TTC549 (cell line): ENCODE measurements at regions not wholly inside any gene's neighbourhood (a gene's known extent, or its start where the extent isn't known, plus 50 kb on each side); places are given as distances from the start of the nearest gene placed in this dataset.

Experiments used
- FAIRE-seq: peaks from 2 replicates; lab custom pipeline; 2012; peaks lifted over from hg19 to GRCh38; lab: Jason Lieb, UNC

DNA sequence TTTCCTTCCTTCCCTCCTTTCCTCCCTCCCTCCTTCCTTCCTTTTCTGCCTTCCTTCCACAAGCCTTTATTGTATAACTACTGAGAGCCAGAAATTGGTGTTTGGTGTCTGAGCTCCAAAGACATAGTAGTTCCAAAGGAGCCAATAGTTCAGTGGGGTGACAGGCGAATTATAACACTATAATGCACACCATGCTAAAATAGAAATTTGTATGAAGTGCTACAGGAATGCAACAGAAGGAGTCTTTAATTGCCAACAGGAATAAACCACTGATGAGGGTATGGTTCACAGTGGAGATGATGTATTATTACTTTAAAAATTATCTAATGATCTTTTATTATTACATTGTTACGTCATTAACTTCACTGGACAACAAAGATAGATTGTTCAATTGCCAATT, 158.8 kb upstream of the SP8 start:
- no peak for FAIRE-seq

DNA sequence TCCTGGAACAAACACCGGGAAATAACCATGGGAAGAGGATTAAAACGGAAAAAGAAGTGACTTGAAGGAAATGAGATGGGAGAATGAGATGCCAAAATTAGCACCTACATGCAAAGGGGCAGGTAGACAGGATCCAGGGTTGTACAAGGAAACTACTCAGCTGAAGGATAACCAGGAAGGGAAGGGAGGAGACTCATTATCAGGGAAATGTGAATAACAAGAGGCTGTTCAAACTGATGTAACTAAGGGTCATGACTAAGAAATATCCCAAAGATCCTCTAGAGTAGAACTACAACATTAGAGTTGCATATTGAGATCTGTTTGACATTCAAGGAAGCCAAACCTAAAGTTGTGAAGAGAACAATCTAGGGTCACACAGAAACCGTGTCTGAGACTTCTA, 166.2 kb upstream of the SP8 start:
- no peak for FAIRE-seq

GRCh38 chr7:20954711-20955619, 168.3 kb upstream of the SP8 start:
- FAIRE-seq = no peak

DNA sequence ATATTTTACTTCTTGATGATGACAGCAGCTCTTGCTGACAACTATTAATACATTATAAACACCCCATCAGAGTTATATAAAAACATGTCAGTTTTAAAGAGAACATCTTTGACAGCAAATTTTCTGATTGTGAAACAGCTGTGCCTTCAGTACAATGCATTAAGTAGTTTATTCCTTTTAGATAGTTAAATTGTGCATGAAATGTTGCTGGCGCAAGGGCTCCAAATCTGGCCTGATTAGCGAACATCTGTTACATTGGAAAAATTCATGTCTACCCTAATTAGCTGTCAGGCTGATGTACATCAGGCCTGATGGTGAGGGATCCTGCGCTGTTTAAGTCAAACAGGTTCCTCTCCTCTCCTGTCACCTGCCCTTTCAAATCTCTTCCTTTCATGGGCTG, 171.9 kb upstream of the SP8 start:
- no peak for FAIRE-seq

DNA sequence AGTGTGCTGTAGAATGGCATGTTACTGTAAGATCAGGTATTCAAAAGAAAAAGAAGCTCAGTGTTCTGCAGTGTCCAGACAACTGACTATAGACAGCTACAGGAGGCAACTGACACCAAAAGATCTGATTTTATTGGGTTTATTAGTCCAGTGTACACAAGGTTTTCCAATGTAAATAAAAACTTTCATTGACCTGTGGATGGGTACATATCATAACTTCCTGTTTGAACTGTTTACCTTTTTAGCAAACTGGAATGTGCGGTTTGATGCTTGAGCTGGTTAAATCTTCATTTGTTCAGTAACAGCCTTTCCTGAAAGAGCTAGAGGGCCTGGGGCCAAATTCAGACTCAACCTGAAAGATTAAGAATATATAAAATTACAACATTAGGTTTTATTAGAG, 172.6 kb upstream of the SP8 start:
- FAIRE-seq = no peak

- FAIRE-seq = no peak
Observed at GRCh38 chr7:20963556-20964280, 177.0 kb upstream of the SP8 start.

GRCh38 chr7:20964281-20964918, 177.7 kb upstream of the SP8 start:
- FAIRE-seq = no peak

DNA sequence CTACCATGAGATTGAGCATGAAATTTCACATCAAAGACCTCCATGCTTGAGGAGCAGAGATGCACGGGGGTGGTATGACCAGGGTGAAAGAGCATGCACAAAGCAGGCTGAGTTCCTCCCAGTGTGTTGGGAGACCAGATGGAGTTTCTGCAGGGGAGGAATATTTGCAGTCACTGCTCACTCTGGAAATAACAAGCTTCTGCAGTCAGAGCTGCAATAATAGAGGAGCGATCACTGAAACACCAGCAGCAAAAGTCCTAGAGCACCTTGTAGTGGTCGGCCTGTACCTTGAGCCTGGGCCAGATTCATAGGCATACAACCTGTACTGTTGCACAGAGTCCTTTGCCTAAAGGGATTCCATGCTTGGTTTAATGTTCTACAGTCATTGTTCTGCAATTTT, 184.5 kb upstream of the SP8 start:
- no peak for FAIRE-seq

DNA sequence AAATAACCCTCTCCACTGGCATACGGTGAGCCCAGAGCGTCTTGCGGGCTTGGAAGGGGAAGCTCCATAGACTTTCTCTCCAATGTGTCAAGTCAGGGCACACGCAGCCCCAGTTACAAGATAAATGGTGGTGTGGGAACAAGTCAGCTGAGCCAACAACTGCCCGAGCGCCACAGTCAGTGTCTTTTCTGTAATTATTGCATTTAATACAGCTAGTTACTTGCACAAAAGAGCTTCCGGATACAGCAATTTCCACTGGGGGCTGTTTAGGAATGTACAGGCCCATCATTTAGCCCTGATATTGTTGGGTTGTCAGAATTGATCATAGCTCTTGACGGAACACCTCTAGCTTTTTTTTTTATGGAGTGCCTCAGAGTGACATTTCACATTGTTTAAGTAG, 193.5 kb upstream of the SP8 start:
- no peak for FAIRE-seq

DNA sequence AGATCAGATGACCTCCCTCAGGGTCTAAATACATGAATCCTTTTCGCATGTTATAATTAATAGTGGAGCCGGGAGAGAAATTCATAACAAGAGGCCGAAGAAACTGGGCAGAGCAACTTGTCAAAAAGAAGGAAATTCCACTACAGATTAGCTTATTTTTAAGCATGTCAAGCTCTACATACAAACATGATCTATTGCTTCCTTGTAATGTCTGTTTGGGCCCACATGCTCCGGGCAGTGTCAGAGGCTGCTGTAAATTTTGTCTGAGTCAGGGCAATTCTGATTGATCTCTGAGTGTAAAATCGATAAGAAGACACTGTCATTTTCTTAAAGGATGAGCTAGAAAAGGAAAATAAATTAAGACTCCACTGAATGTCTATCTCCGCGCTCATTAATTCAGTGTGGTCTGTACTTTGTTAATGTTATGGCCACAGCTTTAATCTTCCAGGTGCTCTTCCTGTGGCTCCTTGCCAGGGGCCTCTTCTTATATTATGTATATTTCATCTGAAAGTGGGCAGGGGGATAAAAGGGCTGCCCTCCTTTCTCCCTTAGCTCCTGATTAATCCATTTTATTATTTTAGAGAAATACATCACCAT, 194.1 kb upstream of the SP8 start:
- FAIRE-seq = no peak

DNA sequence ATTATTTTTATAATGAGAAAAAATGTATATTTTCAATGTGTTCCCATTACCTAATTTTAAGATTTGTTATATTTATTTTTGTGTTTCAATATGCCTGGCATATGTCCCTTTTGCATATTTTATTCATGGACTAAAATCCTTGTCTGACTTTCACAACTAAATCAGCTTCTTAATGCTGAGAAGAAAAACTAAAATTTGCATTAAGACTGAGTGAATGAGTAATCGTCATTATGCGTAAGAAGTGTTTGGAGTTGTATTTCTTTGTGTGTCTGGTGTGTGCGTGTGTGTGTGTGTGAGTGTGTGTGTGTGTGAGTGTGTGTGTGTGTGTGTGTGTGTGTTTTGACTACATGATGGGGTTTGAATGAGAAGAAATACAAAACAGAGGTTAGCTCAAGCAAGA, 201.7 kb upstream of the SP8 start:
- no peak for FAIRE-seq

- no peak for FAIRE-seq
Observed at GRCh38 chr7:20991544-20991943, 204.9 kb upstream of the SP8 start.

DNA sequence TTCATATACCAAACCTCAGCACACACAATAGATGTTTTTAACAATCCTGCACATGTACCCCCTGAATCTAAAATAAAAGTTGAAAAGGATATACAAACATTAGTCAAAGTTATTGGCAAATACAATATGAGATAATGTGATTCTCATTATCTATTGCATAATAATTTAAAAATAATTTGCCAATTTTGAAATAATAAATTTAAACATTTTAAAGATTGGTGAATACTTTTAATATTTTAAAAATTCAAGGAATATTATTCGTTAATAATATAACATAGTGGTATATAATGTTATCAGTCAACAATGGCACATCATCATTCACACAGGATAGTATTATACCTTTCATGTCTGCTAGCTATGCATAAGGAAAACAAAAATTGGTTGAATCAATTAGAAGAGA, 207.0 kb upstream of the SP8 start:
- no peak for FAIRE-seq

- FAIRE-seq = no peak
Observed at GRCh38 chr7:20998309-20998708, 211.6 kb upstream of the SP8 start.

DNA sequence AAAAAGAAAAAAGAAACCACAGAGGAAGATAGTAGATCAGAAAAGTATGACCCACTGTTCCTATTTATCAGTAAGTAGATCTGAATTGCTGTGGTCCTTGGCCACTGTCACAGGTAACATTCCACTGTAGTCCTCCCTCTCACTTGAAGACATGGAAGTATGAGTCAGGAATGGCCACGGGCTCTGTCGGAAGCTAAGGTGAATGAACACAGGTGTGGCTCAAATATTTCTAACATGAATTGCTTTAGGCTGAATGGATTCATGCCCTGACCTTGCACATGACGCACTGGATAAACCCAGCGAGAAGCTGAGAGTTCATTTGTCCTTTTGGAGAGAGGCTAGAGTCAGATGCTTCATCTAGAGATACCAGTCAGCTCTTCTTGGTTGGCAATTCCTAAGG, 224.5 kb upstream of the SP8 start:
- no peak for FAIRE-seq

GRCh38 chr7:21013765-21014539, 227.3 kb upstream of the SP8 start:
- no peak for FAIRE-seq

DNA sequence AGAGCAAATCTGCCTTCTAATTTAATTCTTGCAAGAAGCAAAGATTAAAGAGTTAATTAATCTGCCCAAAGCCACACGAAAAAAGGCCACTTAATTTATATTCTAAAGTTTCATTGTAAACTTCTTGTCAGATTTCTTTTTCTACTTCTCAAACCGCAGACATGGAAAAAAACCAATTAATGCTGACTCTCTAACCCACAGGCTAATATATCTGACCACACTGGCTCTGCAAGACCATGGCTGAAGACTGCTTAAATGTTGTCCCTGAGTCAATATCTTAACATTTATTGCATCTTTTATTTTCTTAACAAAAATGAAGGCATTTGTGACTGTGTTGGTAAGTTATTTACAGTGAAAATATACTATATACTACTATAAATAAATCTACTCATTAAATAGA, 234.0 kb upstream of the SP8 start:
- FAIRE-seq = no peak

GRCh38 chr7:21023841-21024484, 237.3 kb upstream of the SP8 start:
- no peak for FAIRE-seq

DNA sequence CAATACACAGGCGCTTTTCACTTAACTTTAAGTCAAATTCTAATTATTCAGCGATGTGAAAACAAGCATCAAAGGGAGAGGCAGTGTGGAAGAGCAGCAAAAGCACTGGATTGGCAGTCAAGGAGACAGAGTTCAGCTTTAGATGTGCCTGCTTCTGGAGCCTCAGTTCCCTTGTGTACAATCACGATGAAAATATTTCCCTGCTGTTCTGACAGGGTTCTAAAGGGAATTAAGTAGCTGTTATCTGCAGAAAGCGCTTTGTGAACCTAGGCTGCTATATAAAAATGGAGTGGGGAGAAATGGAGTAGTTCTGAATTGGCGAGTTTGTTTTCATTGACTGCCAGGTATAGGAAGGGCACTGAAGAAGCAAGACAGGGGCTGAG, 237.8 kb upstream of the SP8 start:
- no peak for FAIRE-seq

DNA sequence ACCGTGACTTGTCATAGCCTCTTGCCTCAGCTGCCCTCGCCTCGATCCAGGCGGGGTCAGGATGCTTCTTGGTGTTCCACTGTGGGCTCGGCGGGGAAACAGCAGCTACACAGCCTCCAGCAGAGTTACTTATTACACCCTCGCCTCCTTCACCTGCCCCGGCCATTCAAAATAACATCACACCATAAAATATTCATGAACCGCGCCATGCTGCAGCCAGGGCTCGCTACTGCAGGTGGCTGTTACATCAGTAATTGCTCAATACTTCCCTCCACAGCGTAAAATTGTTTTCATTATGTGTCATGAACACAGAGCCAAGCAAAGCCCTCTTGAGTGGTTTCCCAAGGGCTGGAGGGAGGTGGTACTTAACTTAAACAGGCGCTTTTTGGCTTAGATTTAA, 241.5 kb upstream of the SP8 start:
- FAIRE-seq = no peak

- no peak for FAIRE-seq
Observed at GRCh38 chr7:21028599-21028998, 241.9 kb upstream of the SP8 start.

GRCh38 chr7:21029006-21029405, 242.3 kb upstream of the SP8 start:
- no peak for FAIRE-seq
